ENCODE measurements at regions not wholly inside any gene's neighbourhood (a gene's known extent, or its start where the extent isn't known, plus 50 kb on each side); places are given as distances from the start of the nearest gene placed in this dataset.

GRCh38 chr15:87225436-87225835 is 1031.1 kb downstream of the NTRK3 start:
- POLR2A ChIA-PET: no interaction called here
- no TSS peak for BruUV-seq (replicated peaks)
- H3K36me3 ChIP-seq (replicated peaks in 1 of 2; ENCODE audit: control insufficient read depth in 1 of 2, insufficient read depth in 2 of 2, low read length in 2 of 2): no peaks in the 10 kb centered on the region
- H3K27ac ChIP-seq (ENCODE audit: extremely low read length, insufficient read depth, low read length): no peak overlapping the region
- no peak overlapping the region for H3K4me2 ChIP-seq (ENCODE audit: low read depth, low read length)
- no peaks in the 10 kb centered on the region for H4K20me1 ChIP-seq (ENCODE audit: insufficient read depth, low read length)
- in situ Hi-C loops (cut with HindIII; ENCODE audit: extremely low pct_ligation_motif_present, low pct_unique_long_range_greater_than_20kb) (no loop called here), intact Hi-C loops (cut with micrococcal nuclease; ENCODE audit: unreplicated experiment) (no loop called here)
- H3K27me3 ChIP-seq (ENCODE audit: control insufficient read depth in 1 of 2, insufficient read depth in 2 of 2, low read length in 2 of 2): no peaks in the 10 kb centered on the region
- WGBS (ENCODE audit: low lambda C conversion rate): 6% methylated on average over 2 of the region's 2 CpGs
- H3K4me1 ChIP-seq (ENCODE audit: insufficient read depth, low read length): no peaks in the 10 kb centered on the region
- no peak for TF ChIP-seq ZBTB2 (CRISPR knock-in tag; IDR thresholded peaks at IDR 0.05; ENCODE audit: low read depth)
- TF ChIP-seq TFDP1 (CRISPR knock-in tag; IDR thresholded peaks at IDR 0.05; ENCODE audit: borderline replicate concordance): no peak
- no peak for TF ChIP-seq ZBTB46 (CRISPR knock-in tag; IDR thresholded peaks at IDR 0.05; ENCODE audit: borderline replicate concordance)
- no peak for TF ChIP-seq IKZF4 (CRISPR knock-in tag; IDR thresholded peaks at IDR 0.05; ENCODE audit: borderline replicate concordance, low read depth, not compliant biosample characterization)
- no peak for TF ChIP-seq KLF15 (CRISPR knock-in tag; IDR thresholded peaks at IDR 0.05; ENCODE audit: borderline replicate concordance)
- TF ChIP-seq, protein P1, sequence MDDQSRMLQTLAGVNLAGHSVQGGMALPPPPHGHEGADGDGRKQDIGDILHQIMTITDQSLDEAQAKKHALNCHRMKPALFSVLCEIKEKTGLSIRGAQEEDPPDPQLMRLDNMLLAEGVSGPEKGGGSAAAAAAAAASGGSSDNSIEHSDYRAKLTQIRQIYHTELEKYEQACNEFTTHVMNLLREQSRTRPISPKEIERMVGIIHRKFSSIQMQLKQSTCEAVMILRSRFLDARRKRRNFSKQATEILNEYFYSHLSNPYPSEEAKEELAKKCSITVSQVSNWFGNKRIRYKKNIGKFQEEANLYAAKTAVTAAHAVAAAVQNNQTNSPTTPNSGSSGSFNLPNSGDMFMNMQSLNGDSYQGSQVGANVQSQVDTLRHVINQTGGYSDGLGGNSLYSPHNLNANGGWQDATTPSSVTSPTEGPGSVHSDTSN (CRISPR knock-in tag; IDR thresholded peaks at IDR 0.05; ENCODE audit: borderline replicate concordance): no peak
- TF ChIP-seq GATAD1 (CRISPR knock-in tag; IDR thresholded peaks at IDR 0.05): no peak
- no peak overlapping the region for H3K4me3 ChIP-seq (replicated peaks in 1 of 3; ENCODE audit: insufficient read depth in 1 of 3, low read depth in 2 of 3, low read length in 3 of 3)
- DNase-seq (ENCODE audit: low spot score): no peak
- no peak overlapping the region for H2AFZ ChIP-seq (ENCODE audit: low read length)
- no peak for ATAC-seq
- CTCF ChIA-PET (ENCODE audit: low intra/inter-chr PET ratio, low total read pairs): no interaction called here
- no peak overlapping the region for H3K9ac ChIP-seq (ENCODE audit: insufficient read depth, low read depth, low read length)
- H3K79me2 ChIP-seq (ENCODE audit: insufficient read depth, low read length): no peaks in the 10 kb centered on the region
- H3K9me3 ChIP-seq (ENCODE audit: low read length): peaks cover 84% of the 10 kb centered on the region
- no peak for FAIRE-seq

Data from HepG2 (cell line).